ENCODE measurements at regions not wholly inside any gene's neighbourhood (a gene's known extent, or its start where the extent isn't known, plus 50 kb on each side); places are given as distances from the start of the nearest gene placed in this dataset.

GRCh38 chr14:49191380-49191779 is 394.8 kb downstream of the RPS29 start:
- H3K36me3 ChIP-seq (ENCODE audit: control insufficient read depth in 1 of 2, insufficient read depth in 2 of 2, low read length in 1 of 2), result no peaks in the 10 kb centered on the region
- DNase-seq, result no peak
- H3K27ac ChIP-seq (ENCODE audit: low read depth in 1 of 2, low read length in 2 of 2), result no peak overlapping the region
- no peaks in the 10 kb centered on the region for H3K27me3 ChIP-seq (ENCODE audit: control insufficient read depth in 1 of 2, insufficient read depth in 2 of 2, low read length in 1 of 2)
- no peak for ATAC-seq (ENCODE audit: low FRiP score)
- H3K9me3 ChIP-seq (ENCODE audit: control insufficient read depth, low read length), result peaks cover 3% of the 10 kb centered on the region
- intact Hi-C loops (cut with DNase I), result no loop called here
- no peak overlapping the region for H3K4me3 ChIP-seq (ENCODE audit: low read length in 2 of 2)
- H3K4me1 ChIP-seq (ENCODE audit: control insufficient read depth in 1 of 2, insufficient read depth in 2 of 2, low read length in 2 of 2), result peaks cover 4% of the 10 kb centered on the region in 2 donors
- WGBS, 2 donors, result 90 to 92% methylated on average over 5 of the region's 5 CpGs

GRCh38 chr14:49189375-49189774 is 396.8 kb downstream of the RPS29 start:
- Histone ChIP-seq H3K4me3 (ENCODE audit: low read length in 2 of 2) (no peak overlapping the region), H3K27me3 (ENCODE audit: control insufficient read depth in 1 of 2, insufficient read depth in 2 of 2, low read length in 1 of 2) (no peaks in the 10 kb centered on the region), H3K9me3 (ENCODE audit: control insufficient read depth, low read length) (peaks cover 3% of the 10 kb centered on the region), H3K4me1 (ENCODE audit: control insufficient read depth in 1 of 2, insufficient read depth in 2 of 2, low read length in 2 of 2) (peaks cover 4% of the 10 kb centered on the region in 2 donors), H3K27ac (ENCODE audit: low read depth in 1 of 2, low read length in 2 of 2) (no peak overlapping the region), H3K36me3 (ENCODE audit: control insufficient read depth in 1 of 2, insufficient read depth in 2 of 2, low read length in 1 of 2) (no peaks in the 10 kb centered on the region)
- DNase-seq (no peak), ATAC-seq (ENCODE audit: low FRiP score) (no peak)
- intact Hi-C loops (cut with DNase I), result no loop called here
- 39 to 52% methylated on average over 1 of the region's 1 CpG for WGBS, 2 donors

- DNase-seq (no peak), ATAC-seq (ENCODE audit: low FRiP score) (no peak)
- Histone ChIP-seq H3K27me3 (ENCODE audit: control insufficient read depth in 1 of 2, insufficient read depth in 2 of 2, low read length in 1 of 2) (no peaks in the 10 kb centered on the region), H3K27ac (ENCODE audit: low read depth in 1 of 2, low read length in 2 of 2) (no peak overlapping the region), H3K9me3 (ENCODE audit: control insufficient read depth, low read length) (peaks cover 3% of the 10 kb centered on the region), H3K4me3 (ENCODE audit: low read length in 2 of 2) (no peak overlapping the region), H3K4me1 (ENCODE audit: control insufficient read depth in 1 of 2, insufficient read depth in 2 of 2, low read length in 2 of 2) (no peaks in the 10 kb centered on the region), H3K36me3 (ENCODE audit: control insufficient read depth in 1 of 2, insufficient read depth in 2 of 2, low read length in 1 of 2) (no peaks in the 10 kb centered on the region)
- intact Hi-C loops (cut with DNase I), result no loop called here
- WGBS, 2 donors, result 77 to 85% methylated on average over 4 of the region's 4 CpGs
These were observed 398.4 kb downstream of the RPS29 start for GRCh38 chr14:49187799-49188198.

- H3K9me3 ChIP-seq (ENCODE audit: control insufficient read depth, low read length), result no peaks in the 10 kb centered on the region
- no peaks in the 10 kb centered on the region for H3K4me1 ChIP-seq (ENCODE audit: control insufficient read depth in 1 of 2, insufficient read depth in 2 of 2, low read length in 2 of 2)
- DNase-seq (no peak), ATAC-seq (ENCODE audit: low FRiP score) (no peak)
- intact Hi-C loops (cut with DNase I), result loop anchor here in 1 of 2 donors (5.0 kb wide), 1 partner anchor 1257 kb away; no protein-coding TSS in a partner anchor
- no peak overlapping the region for H3K27ac ChIP-seq (ENCODE audit: low read depth in 1 of 2, low read length in 2 of 2)
- H3K4me3 ChIP-seq (ENCODE audit: low read length in 2 of 2), result no peak overlapping the region
- no peaks in the 10 kb centered on the region for H3K27me3 ChIP-seq (ENCODE audit: control insufficient read depth in 1 of 2, insufficient read depth in 2 of 2, low read length in 1 of 2)
- H3K36me3 ChIP-seq (ENCODE audit: control insufficient read depth in 1 of 2, insufficient read depth in 2 of 2, low read length in 1 of 2), result no peaks in the 10 kb centered on the region
- 0 to 13% methylated on average over 3 of the region's 3 CpGs for WGBS, 2 donors
These were observed 412.3 kb downstream of the RPS29 start for GRCh38 chr14:49173765-49174373.

- Histone ChIP-seq H3K4me1 (ENCODE audit: control insufficient read depth in 1 of 2, insufficient read depth in 2 of 2, low read length in 2 of 2) (no peaks in the 10 kb centered on the region), H3K9me3 (ENCODE audit: control insufficient read depth, low read length) (no peaks in the 10 kb centered on the region), H3K27ac (ENCODE audit: low read depth in 1 of 2, low read length in 2 of 2) (no peak overlapping the region), H3K36me3 (ENCODE audit: control insufficient read depth in 1 of 2, insufficient read depth in 2 of 2, low read length in 1 of 2) (no peaks in the 10 kb centered on the region), H3K4me3 (ENCODE audit: low read length in 2 of 2) (no peak overlapping the region), H3K27me3 (ENCODE audit: control insufficient read depth in 1 of 2, insufficient read depth in 2 of 2, low read length in 1 of 2) (peaks cover 0 to 1% of the 10 kb centered on the region in 2 donors)
- DNase-seq (no peak), ATAC-seq (ENCODE audit: low FRiP score) (no peak)
- WGBS, 2 donors, result 50 to 52% methylated on average over 2 of the region's 2 CpGs
- intact Hi-C loops (cut with DNase I), result no loop called here
These were observed 422.1 kb downstream of the RPS29 start for GRCh38 chr14:49164074-49164473.

- H3K9me3 ChIP-seq (ENCODE audit: control insufficient read depth, low read length), result no peaks in the 10 kb centered on the region
- peaks cover 0 to 1% of the 10 kb centered on the region in 2 donors for H3K27me3 ChIP-seq (ENCODE audit: control insufficient read depth in 1 of 2, insufficient read depth in 2 of 2, low read length in 1 of 2)
- H3K4me1 ChIP-seq (ENCODE audit: control insufficient read depth in 1 of 2, insufficient read depth in 2 of 2, low read length in 2 of 2), result no peaks in the 10 kb centered on the region
- ATAC-seq (ENCODE audit: low FRiP score) (no peak), DNase-seq (no peak)
- WGBS, 2 donors, result 41 to 47% methylated on average over 2 of the region's 2 CpGs
- H3K27ac ChIP-seq (ENCODE audit: low read depth in 1 of 2, low read length in 2 of 2), result no peak overlapping the region
- H3K36me3 ChIP-seq (ENCODE audit: control insufficient read depth in 1 of 2, insufficient read depth in 2 of 2, low read length in 1 of 2), result no peaks in the 10 kb centered on the region
- no peak overlapping the region for H3K4me3 ChIP-seq (ENCODE audit: low read length in 2 of 2)
- intact Hi-C loops (cut with DNase I), result no loop called here
These were observed 425.2 kb downstream of the RPS29 start for GRCh38 chr14:49160983-49161382.

GRCh38 chr14:49159081-49159480 is 427.1 kb downstream of the RPS29 start:
- Histone ChIP-seq H3K9me3 (ENCODE audit: control insufficient read depth, low read length) (no peaks in the 10 kb centered on the region), H3K27me3 (ENCODE audit: control insufficient read depth in 1 of 2, insufficient read depth in 2 of 2, low read length in 1 of 2) (no peaks in the 10 kb centered on the region), H3K27ac (ENCODE audit: low read depth in 1 of 2, low read length in 2 of 2) (no peak overlapping the region), H3K4me3 (ENCODE audit: low read length in 2 of 2) (no peak overlapping the region), H3K4me1 (ENCODE audit: control insufficient read depth in 1 of 2, insufficient read depth in 2 of 2, low read length in 2 of 2) (no peaks in the 10 kb centered on the region), H3K36me3 (ENCODE audit: control insufficient read depth in 1 of 2, insufficient read depth in 2 of 2, low read length in 1 of 2) (no peaks in the 10 kb centered on the region)
- ATAC-seq (ENCODE audit: low FRiP score) (no peak), DNase-seq (no peak)
- intact Hi-C loops (cut with DNase I), result no loop called here

- H3K9me3 ChIP-seq (ENCODE audit: control insufficient read depth, low read length), result peaks cover 2% of the 10 kb centered on the region
- DNase-seq, result no peak
- ATAC-seq (ENCODE audit: low FRiP score), result no peak
- H3K27ac ChIP-seq (ENCODE audit: low read depth in 1 of 2, low read length in 2 of 2), result no peak overlapping the region
- WGBS, 2 donors, result 4% methylated on average over 1 of the region's 1 CpG
- intact Hi-C loops (cut with DNase I), result no loop called here
- H3K36me3 ChIP-seq (ENCODE audit: control insufficient read depth in 1 of 2, insufficient read depth in 2 of 2, low read length in 1 of 2), result no peaks in the 10 kb centered on the region
- H3K4me3 ChIP-seq (ENCODE audit: low read length in 2 of 2), result no peak overlapping the region
- no peaks in the 10 kb centered on the region for H3K27me3 ChIP-seq (ENCODE audit: control insufficient read depth in 1 of 2, insufficient read depth in 2 of 2, low read length in 1 of 2)
- H3K4me1 ChIP-seq (ENCODE audit: control insufficient read depth in 1 of 2, insufficient read depth in 2 of 2, low read length in 2 of 2), result no peaks in the 10 kb centered on the region
These were observed 446.6 kb downstream of the RPS29 start for GRCh38 chr14:49139593-49139992.

- Histone ChIP-seq H3K9me3 (ENCODE audit: control insufficient read depth, low read length) (peaks cover 2% of the 10 kb centered on the region), H3K27me3 (ENCODE audit: control insufficient read depth in 1 of 2, insufficient read depth in 2 of 2, low read length in 1 of 2) (no peaks in the 10 kb centered on the region), H3K27ac (ENCODE audit: low read depth in 1 of 2, low read length in 2 of 2) (no peak overlapping the region), H3K4me3 (ENCODE audit: low read length in 2 of 2) (no peak overlapping the region), H3K36me3 (ENCODE audit: control insufficient read depth in 1 of 2, insufficient read depth in 2 of 2, low read length in 1 of 2) (no peaks in the 10 kb centered on the region), H3K4me1 (ENCODE audit: control insufficient read depth in 1 of 2, insufficient read depth in 2 of 2, low read length in 2 of 2) (no peaks in the 10 kb centered on the region)
- no peak for ATAC-seq (ENCODE audit: low FRiP score)
- intact Hi-C loops (cut with DNase I), result no loop called here
- 41 to 48% methylated on average over 3 of the region's 3 CpGs for WGBS, 2 donors
- no peak for DNase-seq
These were observed 451.2 kb downstream of the RPS29 start for GRCh38 chr14:49134940-49135339.
